HG02759 (cell line): ENCODE measurements at regions not wholly inside any gene's neighbourhood (a gene's known extent, or its start where the extent isn't known, plus 50 kb on each side); places are given as distances from the start of the nearest gene placed in this dataset.
"Not testable (repeated sequence)": the region's sequence is repeated elsewhere in the genome, so short reads cannot be mapped to it uniquely, and the experiment has no call there.

Experiments used
- ATAC-seq: cut with Tn5 transposase; IDR thresholded peaks from one replicate; pipeline ENCODE4 v1.9.1; 2021; ENCODE audit warnings: mild to moderate bottlenecking, moderate library complexity; ENCODE audit not compliant: unreplicated experiment

- no peak for ATAC-seq
Measured at GRCh38 chr13:26896986-26897668, 136.5 kb upstream of the GPR12 start.

DNA sequence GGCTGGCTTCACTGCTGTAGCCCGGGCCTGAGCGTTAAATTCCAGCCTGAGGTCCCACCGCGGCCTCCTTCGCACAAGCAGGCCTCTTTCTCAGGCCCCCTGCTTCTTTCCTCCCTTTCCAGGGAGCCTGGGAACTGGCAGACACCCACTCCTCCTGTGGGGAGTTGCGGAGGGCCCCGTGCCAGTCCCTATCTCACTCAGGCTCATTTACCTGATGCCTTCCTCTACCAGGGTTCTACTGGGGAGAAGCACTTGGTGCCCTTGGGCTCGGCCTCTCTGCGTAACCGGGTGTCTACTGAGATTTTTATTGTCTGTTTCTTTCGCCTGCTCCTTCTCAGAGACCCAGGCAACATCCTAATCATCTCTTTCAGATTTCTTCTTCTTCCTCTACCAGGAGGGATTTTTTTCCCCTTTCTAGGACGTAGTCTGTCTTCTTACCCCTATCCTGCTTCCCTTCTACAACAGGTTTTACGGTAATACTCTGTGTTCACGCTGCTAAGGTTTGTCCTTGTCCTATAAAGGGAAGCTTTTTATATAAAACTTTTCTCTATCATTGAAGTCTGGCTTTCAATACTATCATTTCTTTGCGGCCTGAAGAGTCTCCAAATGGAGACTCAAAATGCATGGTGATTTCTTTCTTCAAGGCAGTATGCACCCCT is 135.4 kb upstream of the GPR12 start:
- ATAC-seq: no peak

GRCh38 chr13:26895081-26895807 is 134.7 kb upstream of the GPR12 start:
- no peak for ATAC-seq

DNA sequence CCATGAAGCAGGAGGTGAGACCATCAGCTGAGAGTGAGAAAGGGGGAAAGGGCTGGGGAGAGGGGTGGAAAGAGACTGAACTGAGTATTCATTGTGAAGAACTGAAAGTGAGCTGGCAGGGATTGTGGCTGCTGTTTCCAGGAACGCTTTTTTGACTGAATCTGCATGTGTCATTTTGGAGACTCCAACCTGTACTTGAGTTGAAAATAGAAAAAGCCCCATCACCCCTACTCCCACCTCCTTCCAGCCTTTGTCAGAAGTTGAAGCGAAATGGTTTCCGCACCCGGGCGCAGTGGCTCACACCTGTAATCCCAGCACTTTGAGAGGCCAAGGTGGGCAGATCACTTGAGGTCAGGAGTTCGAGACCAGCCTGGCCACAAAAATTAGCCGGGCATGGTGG is 128.0 kb upstream of the GPR12 start:
- ATAC-seq: no peak

DNA sequence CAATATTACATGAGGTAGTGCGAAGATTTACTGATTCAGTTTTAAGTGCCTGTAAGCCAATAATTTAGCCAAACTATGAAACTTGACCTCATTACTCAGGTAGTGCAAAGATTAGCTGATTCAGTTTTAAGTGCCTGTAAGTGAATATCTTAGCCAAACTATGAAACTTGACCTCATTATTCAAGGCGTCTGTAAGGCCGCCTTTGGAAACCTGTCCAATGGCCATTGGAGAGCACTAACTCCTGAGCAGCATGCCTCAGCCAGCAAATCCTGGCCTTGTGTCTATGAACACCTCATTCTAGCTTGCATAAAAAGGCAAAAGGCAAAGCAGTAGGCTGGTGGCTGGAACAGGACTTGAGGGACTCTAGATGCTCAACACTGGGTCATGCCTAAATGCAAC is 127.0 kb upstream of the GPR12 start:
- ATAC-seq: no peak

DNA sequence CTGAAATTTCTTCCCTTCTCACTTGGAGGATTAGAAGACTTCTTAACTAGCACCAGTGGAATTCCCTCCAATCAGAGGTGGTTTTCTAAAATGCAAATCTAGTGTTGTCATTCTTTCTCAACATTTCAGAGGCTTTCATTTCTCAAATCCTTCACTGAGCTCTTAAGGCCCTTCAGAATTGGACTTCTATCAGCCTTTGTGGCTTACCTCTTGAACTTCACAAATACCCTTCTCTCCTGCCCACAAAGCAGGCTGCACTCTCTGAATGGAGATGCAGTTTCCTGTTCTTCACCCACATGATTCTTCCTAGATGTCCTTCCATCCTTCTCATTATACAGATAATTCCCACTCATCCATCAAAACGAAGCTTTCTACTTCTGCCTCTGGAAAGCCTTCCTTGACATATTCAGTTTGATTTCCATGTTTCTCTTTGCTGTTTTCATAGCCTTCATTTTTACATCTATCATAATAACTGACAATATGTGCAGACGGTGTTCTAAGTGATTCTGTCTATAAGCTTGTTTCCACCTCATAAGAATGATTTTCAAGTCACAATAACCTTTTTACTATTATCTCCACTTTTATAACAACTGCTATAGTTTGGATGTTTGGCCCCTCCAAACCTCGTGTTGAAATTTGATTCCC is 123.1 kb upstream of the GPR12 start:
- ATAC-seq: no peak

DNA sequence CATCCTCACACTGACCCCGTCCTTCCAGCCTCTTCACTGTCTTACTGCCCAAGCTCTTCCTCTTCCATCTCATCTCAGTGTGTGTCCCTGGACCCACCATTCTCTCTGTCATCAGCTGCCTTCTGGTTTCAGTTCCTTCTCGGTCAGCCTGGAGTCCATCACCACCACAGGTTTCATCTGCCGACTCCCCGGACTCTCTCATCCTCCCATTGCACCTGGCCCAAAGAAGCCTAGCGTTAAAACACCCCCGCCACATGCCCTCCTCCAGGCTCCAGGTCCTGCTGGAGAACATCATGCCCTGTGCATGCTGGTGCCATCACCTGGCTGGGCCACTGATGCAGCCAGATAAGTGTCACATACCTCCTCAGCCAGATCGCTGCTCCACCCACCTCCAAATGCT is 122.1 kb upstream of the GPR12 start:
- no peak for ATAC-seq

- no peak for ATAC-seq
Measured at GRCh38 chr13:26881154-26881553, 120.6 kb upstream of the GPR12 start.

GRCh38 chr13:26880735-26881134 is 120.1 kb upstream of the GPR12 start:
- no peak for ATAC-seq

DNA sequence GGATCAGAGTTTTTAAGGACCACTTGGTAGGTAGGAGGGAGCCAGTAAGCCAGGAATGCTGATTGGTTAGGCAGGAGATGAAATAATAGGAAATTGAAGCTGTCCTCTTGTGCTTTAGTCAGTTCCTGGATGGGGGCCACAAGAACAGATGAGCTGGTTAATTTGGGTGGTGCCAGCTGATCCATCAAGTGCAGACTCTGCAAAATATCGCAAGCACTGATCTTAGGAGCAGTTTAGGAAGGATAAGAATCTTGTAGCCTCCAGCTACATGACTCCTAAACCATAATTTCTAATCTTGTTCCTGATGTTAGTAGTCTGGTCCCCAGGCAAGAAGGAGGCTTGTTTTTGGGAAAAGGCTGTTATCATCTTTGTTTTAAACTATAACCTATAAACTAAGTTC is 117.9 kb upstream of the GPR12 start:
- ATAC-seq: no peak

DNA sequence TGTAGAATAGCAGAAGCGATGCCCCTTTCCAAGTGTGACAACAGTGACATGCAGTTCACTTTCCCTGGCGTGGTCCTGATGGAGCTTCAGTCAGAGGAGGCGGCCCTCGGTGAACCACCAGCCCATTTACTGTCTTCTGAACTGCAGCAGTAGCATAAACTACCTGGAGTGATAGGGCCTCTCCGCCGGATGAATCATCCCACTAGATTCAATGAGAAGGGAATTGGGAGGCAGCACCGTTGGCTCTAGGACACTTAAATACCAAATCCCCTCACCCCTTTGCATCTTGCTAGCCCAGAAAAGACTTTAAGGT is 112.8 kb upstream of the GPR12 start:
- no peak for ATAC-seq

DNA sequence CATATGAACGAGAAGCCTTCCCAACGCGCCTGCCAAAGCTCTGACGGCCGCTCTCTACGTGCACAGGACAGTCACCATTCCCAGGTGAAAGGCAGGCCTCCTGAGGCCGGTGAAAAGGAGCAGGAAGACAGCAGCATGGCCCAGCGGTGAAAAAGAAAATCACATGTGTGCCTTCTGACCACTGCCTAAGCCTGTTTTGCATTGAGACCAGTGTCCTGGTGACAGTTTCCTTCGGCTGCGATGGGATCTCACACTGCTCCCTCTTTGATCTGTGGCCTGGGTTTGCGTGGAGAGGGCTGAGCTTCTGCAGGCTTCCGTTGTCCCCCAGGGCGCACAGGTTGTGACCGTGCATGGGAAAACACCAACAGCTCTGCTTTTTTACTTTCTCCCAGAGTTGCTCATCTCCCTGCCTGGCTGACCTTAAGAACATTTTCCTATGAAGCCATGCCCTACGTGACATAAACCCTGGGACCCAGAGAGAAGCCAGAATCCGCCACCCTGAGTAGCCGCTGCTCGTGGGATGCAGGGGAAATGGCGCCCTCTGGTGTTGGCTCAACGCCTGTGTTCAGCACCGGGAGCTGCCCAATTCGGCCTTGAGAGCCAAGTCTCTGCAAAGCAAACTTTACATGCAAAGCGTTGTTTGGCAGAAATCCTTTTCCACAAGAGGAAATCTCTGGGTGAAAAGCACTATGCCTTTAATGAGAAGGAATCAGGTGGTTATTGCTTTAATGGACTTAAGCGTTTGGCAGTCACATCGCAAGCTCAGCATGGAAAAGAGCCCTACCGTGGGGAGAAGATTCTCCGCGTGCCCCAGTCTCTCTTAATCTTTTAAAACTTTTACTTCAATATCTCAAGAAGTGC is 112.2 kb upstream of the GPR12 start:
- no peak for ATAC-seq

GRCh38 chr13:26867451-26868091 is 107.0 kb upstream of the GPR12 start:
- ATAC-seq: no peak

- no peak for ATAC-seq
Measured at GRCh38 chr13:26864576-26864975, 104.0 kb upstream of the GPR12 start.

- no peak for ATAC-seq
Measured at GRCh38 chr13:26861941-26862340, 101.4 kb upstream of the GPR12 start.

DNA sequence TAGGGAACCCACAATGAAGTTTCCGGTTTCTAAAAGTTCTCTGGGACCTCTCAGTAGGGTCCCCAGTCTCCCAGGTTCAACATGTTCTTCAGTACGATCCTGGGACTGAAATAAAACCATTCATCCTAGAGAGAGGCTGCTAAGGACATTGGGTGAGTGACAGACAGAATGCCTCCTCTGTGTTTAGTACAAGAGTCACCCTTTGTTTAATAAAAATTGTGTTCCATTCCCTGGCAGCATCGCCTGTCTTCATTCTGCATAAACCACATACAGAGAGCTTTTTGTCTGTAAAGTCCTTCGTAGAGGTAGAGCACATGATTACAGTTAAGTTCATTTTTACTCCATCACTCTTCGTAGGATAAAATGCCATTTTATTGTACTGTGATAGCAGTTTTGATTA is 95.3 kb upstream of the GPR12 start:
- ATAC-seq: no peak

GRCh38 chr13:26855071-26855470 is 94.5 kb upstream of the GPR12 start:
- no peak for ATAC-seq

GRCh38 chr13:26853323-26853722 is 92.7 kb upstream of the GPR12 start:
- ATAC-seq: no peak

DNA sequence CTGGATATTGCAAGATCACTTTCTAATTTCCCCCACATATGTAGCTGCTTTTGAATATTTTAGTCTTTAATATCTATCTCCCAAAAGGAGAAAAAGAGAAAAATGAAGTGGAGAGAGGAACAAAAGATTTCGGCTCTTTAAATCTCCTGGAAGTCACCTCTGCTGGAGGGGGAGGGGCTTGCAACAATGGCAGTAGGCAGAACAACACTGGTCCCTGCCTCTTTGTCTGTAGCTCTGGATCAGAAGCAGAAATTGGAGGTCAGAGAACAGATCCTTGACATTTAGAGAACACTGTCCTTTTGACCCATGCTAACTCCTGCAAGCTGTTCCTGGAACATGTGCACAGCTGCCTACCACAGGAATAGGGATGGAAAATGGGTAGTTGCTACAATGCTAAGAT is 86.7 kb upstream of the GPR12 start:
- no peak for ATAC-seq

DNA sequence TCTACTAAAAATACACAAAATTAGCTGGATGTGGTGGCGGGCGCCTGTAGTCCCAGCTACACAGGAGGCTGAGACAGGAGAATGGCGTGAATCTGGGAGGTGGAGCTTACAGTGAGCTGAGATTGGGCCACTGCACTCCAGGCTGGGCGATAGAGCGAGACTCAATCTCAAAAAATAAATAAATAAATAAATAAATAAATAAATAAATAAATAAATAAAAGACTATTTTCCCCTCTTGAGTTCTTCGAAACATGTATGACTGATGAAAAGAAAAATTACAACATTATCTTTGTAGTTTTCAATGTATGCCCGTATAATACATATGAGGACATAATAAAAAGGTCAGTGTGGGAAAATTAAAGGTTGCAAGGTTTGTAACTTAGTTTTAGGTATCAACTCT is 84.5 kb upstream of the GPR12 start:
- ATAC-seq: not testable (repeated sequence)
